ENCODE measurements at regions not wholly inside any gene's neighbourhood (a gene's known extent, or its start where the extent isn't known, plus 50 kb on each side); places are given as distances from the start of the nearest gene placed in this dataset.
A peak's percentile ranks its signal among the peaks of the same experiment; 100 is the strongest.

GRCh38 chr6:128739112-128739511 is 143.8 kb upstream of the LAMA2 start:
- H3K9me2 ChIP-seq (replicated peaks; ENCODE audit: low read length) = no peaks in the 10 kb centered on the region
- no peak overlapping the region for H3K4me2 ChIP-seq (ENCODE audit: low read length)
- BruUV-seq (replicated peaks) = no TSS peak
- ChIA-PET POLR2A (ENCODE audit: unreplicated experiment) (interaction anchor here (0.6 kb wide), 1 partner anchor 219 kb away, joined by 3 read pairs; the partner anchor contains the start of gene PTPRK), CTCF (interaction anchor here (0.6 kb wide), 1 partner anchor 69 kb away, joined by 4 read pairs; no protein-coding TSS in a partner anchor)
- H3K9me3 ChIP-seq (ENCODE audit: low read length) = no peaks in the 10 kb centered on the region
- H3K27ac ChIP-seq (ENCODE audit: low read length) = no peak overlapping the region
- no peak overlapping the region for H3K4me3 ChIP-seq (ENCODE audit: low read length)
- peaks cover 20% of the 10 kb centered on the region for H3K4me1 ChIP-seq (ENCODE audit: insufficient read depth, low read length)
- H3K9ac ChIP-seq (ENCODE audit: low read length) = no peak overlapping the region
- no peak for TF ChIP-seq CTCF (conservative IDR thresholded peaks at IDR 0.05; ENCODE audit: low read depth, low read length)
- TF ChIP-seq EZH2 (IDR thresholded peaks at IDR 0.05; ENCODE audit: low read length, unreplicated experiment) = no peak
- no peak for TF ChIP-seq EZH2phosphoT487 (IDR thresholded peaks at IDR 0.05; ENCODE audit: borderline replicate concordance, low read length)
- H3K27me3 ChIP-seq (ENCODE audit: low read length) = no peaks in the 10 kb centered on the region
- no peaks in the 10 kb centered on the region for H3K79me2 ChIP-seq (ENCODE audit: low read length)
- DNase-seq (peak; percentile 65), ATAC-seq (peak; percentile 45; the same call in 1 of the 2 replicates)
- H3K36me3 ChIP-seq (ENCODE audit: low read depth, low read length) = no peaks in the 10 kb centered on the region
- H4K20me1 ChIP-seq (ENCODE audit: low read length) = no peaks in the 10 kb centered on the region
- no peak overlapping the region for H2AFZ ChIP-seq (ENCODE audit: low read length)
- intact Hi-C loops (cut with micrococcal nuclease) = loop anchor here (10.0 kb wide), 2 partner anchors 516 to 636 kb away; no protein-coding TSS in a partner anchor
- no peaks in the 10 kb centered on the region for H3F3A ChIP-seq (ENCODE audit: low read length, unreplicated experiment)

DNA sequence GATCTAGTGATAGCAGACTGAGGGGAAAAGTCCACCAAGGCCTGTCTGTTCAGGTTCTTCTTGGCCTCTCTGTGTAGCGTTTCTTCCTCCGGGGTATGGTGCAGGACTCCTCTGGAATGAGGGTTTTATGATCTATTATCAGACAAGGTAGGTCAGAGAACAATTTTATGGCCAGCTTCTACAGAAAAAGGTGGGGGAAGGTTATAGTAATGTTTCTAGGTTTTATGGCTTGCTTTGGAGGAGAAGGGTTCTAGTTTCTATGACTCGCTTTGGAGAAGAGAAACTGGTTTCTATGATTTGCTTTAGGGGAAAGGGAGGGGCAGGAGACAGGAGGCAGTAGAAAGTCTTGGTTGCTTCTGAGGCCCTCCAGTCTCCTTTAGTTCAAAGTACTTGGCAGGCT is 144.8 kb upstream of the LAMA2 start:
- ATAC-seq = no peak
- intact Hi-C loops (cut with micrococcal nuclease) = loop anchor here (10.0 kb wide), 2 partner anchors 517 to 637 kb away; no protein-coding TSS in a partner anchor
- POLR2A ChIA-PET (ENCODE audit: unreplicated experiment) = no interaction called here
- H4K20me1 ChIP-seq (ENCODE audit: low read length) = no peaks in the 10 kb centered on the region
- no peaks in the 10 kb centered on the region for H3K36me3 ChIP-seq (ENCODE audit: low read depth, low read length)
- H3K4me1 ChIP-seq (ENCODE audit: insufficient read depth, low read length) = peaks cover 20% of the 10 kb centered on the region
- no peak for TF ChIP-seq EZH2phosphoT487 (IDR thresholded peaks at IDR 0.05; ENCODE audit: borderline replicate concordance, low read length)
- TF ChIP-seq EZH2 (IDR thresholded peaks at IDR 0.05; ENCODE audit: low read length, unreplicated experiment) = no peak
- H3K9me3 ChIP-seq (ENCODE audit: low read length) = no peaks in the 10 kb centered on the region
- H2AFZ ChIP-seq (ENCODE audit: low read length) = no peak overlapping the region
- peak; percentile 61 for DNase-seq
- CTCF ChIA-PET = no interaction called here
- H3K9ac ChIP-seq (ENCODE audit: low read length) = no peak overlapping the region
- H3K4me2 ChIP-seq (ENCODE audit: low read length) = peak overlapping the region; percentile 17
- H3K4me3 ChIP-seq (ENCODE audit: low read length) = no peak overlapping the region
- peak overlapping the region; percentile 8; the same call in 1 of the 2 replicates for H3K27ac ChIP-seq (ENCODE audit: low read length)
- H3F3A ChIP-seq (ENCODE audit: low read length, unreplicated experiment) = no peaks in the 10 kb centered on the region
- BruUV-seq (replicated peaks) = no TSS peak
- H3K9me2 ChIP-seq (replicated peaks; ENCODE audit: low read length) = no peaks in the 10 kb centered on the region
- no peaks in the 10 kb centered on the region for H3K79me2 ChIP-seq (ENCODE audit: low read length)
- H3K27me3 ChIP-seq (ENCODE audit: low read length) = no peaks in the 10 kb centered on the region

GRCh38 chr6:128736780-128737179 is 146.2 kb upstream of the LAMA2 start:
- POLR2A ChIA-PET (ENCODE audit: unreplicated experiment) = no interaction called here
- intact Hi-C loops (cut with micrococcal nuclease) = loop anchor here (10.0 kb wide), 2 partner anchors 518 to 638 kb away; no protein-coding TSS in a partner anchor
- H3F3A ChIP-seq (ENCODE audit: low read length, unreplicated experiment) = no peaks in the 10 kb centered on the region
- H4K20me1 ChIP-seq (ENCODE audit: low read length) = no peaks in the 10 kb centered on the region
- no peak overlapping the region for H3K4me3 ChIP-seq (ENCODE audit: low read length)
- TF ChIP-seq CTCF (conservative IDR thresholded peaks at IDR 0.05; ENCODE audit: low read depth, low read length) (no peak), EZH2phosphoT487 (IDR thresholded peaks at IDR 0.05; ENCODE audit: borderline replicate concordance, low read length) (no peak), EZH2 (IDR thresholded peaks at IDR 0.05; ENCODE audit: low read length, unreplicated experiment) (no peak)
- H2AFZ ChIP-seq (ENCODE audit: low read length) = no peak overlapping the region
- H3K9me2 ChIP-seq (replicated peaks; ENCODE audit: low read length) = no peaks in the 10 kb centered on the region
- H3K79me2 ChIP-seq (ENCODE audit: low read length) = no peaks in the 10 kb centered on the region
- H3K9me3 ChIP-seq (ENCODE audit: low read length) = no peaks in the 10 kb centered on the region
- DNase-seq = no peak
- no peak overlapping the region for H3K27ac ChIP-seq (ENCODE audit: low read length)
- H3K4me2 ChIP-seq (ENCODE audit: low read length) = no peak overlapping the region
- ATAC-seq = no peak
- no peaks in the 10 kb centered on the region for H3K27me3 ChIP-seq (ENCODE audit: low read length)
- H3K9ac ChIP-seq (ENCODE audit: low read length) = no peak overlapping the region
- no TSS peak for BruUV-seq (replicated peaks)
- CTCF ChIA-PET = no interaction called here
- H3K36me3 ChIP-seq (ENCODE audit: low read depth, low read length) = no peaks in the 10 kb centered on the region
- peaks cover 20% of the 10 kb centered on the region for H3K4me1 ChIP-seq (ENCODE audit: insufficient read depth, low read length)
